HEK293 (cell line): ENCODE measurements at regions not wholly inside any gene's neighbourhood (a gene's known extent, or its start where the extent isn't known, plus 50 kb on each side); places are given as distances from the start of the nearest gene placed in this dataset.

ENCODE experiments used
- CTCF ChIA-PET: fragments of 350-600 bp; formaldehyde crosslinking; extraction: SDS; loops from one replicate; lab custom pipeline; 2021; ENCODE audit warnings: antibody characterized with exemption; lab: Yijun Ruan, JAX
- POLR2A ChIA-PET: fragments of 300-600 bp; formaldehyde crosslinking; extraction: SDS; loops from one replicate; lab custom pipeline; 2020; ENCODE audit warnings: antibody characterized with exemption, inconsistent platforms; lab: Yijun Ruan, JAX
- H3K27ac ChIP-seq: fragments of 200-500 bp; sonication (Bioruptor generic); 2 replicates; pipeline ENCODE4 v1.5.1; 2014; ENCODE audit warnings: low read depth, low read length, control low read depth, inconsistent platforms; ENCODE audit errors: extremely low read depth
- H3K36me3 ChIP-seq, 2 experiments: fragments of 200-500 bp in 1 of 2; sonication (Bioruptor generic) in 1 of 2; 1 replicate in 1 of 2; 2 replicates in 1 of 2; pipeline ENCODE4 v1.5.1; 2014 to 2017; ENCODE audit warnings: inconsistent platforms in 2 of 2, low read length in 2 of 2; ENCODE audit not compliant: control insufficient read depth in 2 of 2, insufficient read depth in 1 of 2
- H3K4me1 ChIP-seq: fragments of 200-500 bp; sonication (Bioruptor generic); 2 replicates; pipeline ENCODE4 v1.5.1; 2014; ENCODE audit warnings: mild to moderate bottlenecking, low read length, inconsistent platforms; ENCODE audit not compliant: control insufficient read depth, insufficient read depth
- H3K4me3 ChIP-seq: 2 replicates; pipeline ENCODE4 v1.5.1; 2011; ENCODE audit warnings: low read depth, mild to moderate bottlenecking, control low read depth, low read length, moderate library complexity
- H3K9me3 ChIP-seq: fragments of 200-500 bp; sonication (Bioruptor generic); 2 replicates; pipeline ENCODE4 v1.5.1; 2014; ENCODE audit warnings: low read depth, low read length, inconsistent platforms; ENCODE audit not compliant: control insufficient read depth, insufficient read depth
- BCL11B ChIP-seq: fragments of 450-650 bp; formaldehyde crosslinking; IDR thresholded peaks from 2 replicates; pipeline ENCODE4 v1.5.1; 2016; ENCODE audit warnings: low read depth, missing biosample characterization, missing genetic modification characterization
- GLIS2 ChIP-seq: fragments of 450-650 bp; formaldehyde crosslinking; IDR thresholded peaks from 2 replicates; pipeline ENCODE4 v1.5.1; 2016; ENCODE audit warnings: missing biosample characterization, missing genetic modification characterization
- HOXC10 ChIP-seq: sonication (generic); formaldehyde crosslinking; IDR thresholded peaks from 2 replicates; pipeline ENCODE4 v1.8.1; 2023; ENCODE audit warnings: mild to moderate bottlenecking, missing genetic modification reagents
- SETDB1 ChIP-seq: IDR thresholded peaks from one replicate; pipeline ENCODE4 v1.6.1; 2017; ENCODE audit warnings: mild to moderate bottlenecking, low read length, moderate library complexity, mixed read lengths; ENCODE audit not compliant: insufficient read length
- TRIM28 ChIP-seq: IDR thresholded peaks from 2 replicates; pipeline ENCODE4 v1.6.1; 2011; ENCODE audit warnings: low read length, control low read depth, borderline replicate concordance
- ZBTB17 ChIP-seq: fragments of 450-650 bp; formaldehyde crosslinking; IDR thresholded peaks from 2 replicates; pipeline ENCODE4 v1.5.1; 2016; ENCODE audit warnings: missing biosample characterization, missing genetic modification characterization
- ZNF10 ChIP-seq: fragments of 450-650 bp; formaldehyde crosslinking; IDR thresholded peaks from 2 replicates; pipeline ENCODE4 v1.5.1; 2017; ENCODE audit warnings: missing biosample characterization, missing genetic modification characterization
- ZNF148 ChIP-seq: fragments of 450-650 bp; formaldehyde crosslinking; IDR thresholded peaks from 2 replicates; pipeline ENCODE4 v1.5.0; 2017; ENCODE audit warnings: missing biosample characterization, missing genetic modification characterization, borderline replicate concordance
- ZNF529 ChIP-seq: fragments of 450-650 bp; formaldehyde crosslinking; IDR thresholded peaks from 2 replicates; pipeline ENCODE4 v1.5.1; 2017; ENCODE audit warnings: missing genetic modification characterization, missing biosample characterization; ENCODE audit not compliant: insufficient replicate concordance
- ZNF544 ChIP-seq: fragments of 450-650 bp; formaldehyde crosslinking; IDR thresholded peaks from 2 replicates; pipeline ENCODE4 v1.5.0; 2017; ENCODE audit warnings: missing biosample characterization, missing genetic modification characterization
- ZNF76 ChIP-seq: fragments of 450-650 bp; formaldehyde crosslinking; IDR thresholded peaks from 2 replicates; pipeline ENCODE4; 2016; ENCODE audit warnings: low read depth, missing biosample characterization, missing genetic modification characterization, borderline replicate concordance
- ZNF792 ChIP-seq: fragments of 450-650 bp; formaldehyde crosslinking; IDR thresholded peaks from 2 replicates; pipeline ENCODE4 v1.5.1; 2016; ENCODE audit warnings: missing biosample characterization, missing genetic modification characterization
- TF ChIP-seq, protein P1 (sequence below): fragments of 450-650 bp; formaldehyde crosslinking; IDR thresholded peaks from 2 replicates; pipeline ENCODE4 v1.5.1; 2016; ENCODE audit warnings: missing biosample characterization, missing genetic modification characterization
- TF ChIP-seq, protein P2 (sequence below): fragments of 450-650 bp; formaldehyde crosslinking; conservative IDR thresholded peaks from 2 replicates; pipeline ENCODE4 v1.5.1; 2016; ENCODE audit warnings: low read depth, missing biosample characterization, missing genetic modification characterization
- TF ChIP-seq, protein P3 (sequence below): fragments of 450-650 bp; formaldehyde crosslinking; IDR thresholded peaks from 2 replicates; pipeline ENCODE4 v1.5.1; 2017; ENCODE audit warnings: missing biosample characterization, mild to moderate bottlenecking, missing genetic modification characterization, moderate library complexity
- TF ChIP-seq, protein P4 (sequence below): fragments of 450-650 bp; IDR thresholded peaks from 2 replicates; pipeline ENCODE4 v1.5.1; 2018; ENCODE audit warnings: missing biosample characterization, mild to moderate bottlenecking, missing genetic modification characterization
- TF ChIP-seq, protein P5 (sequence below): fragments of 450-650 bp; formaldehyde crosslinking; IDR thresholded peaks from 2 replicates; pipeline ENCODE4 v1.5.1; 2016; ENCODE audit warnings: missing biosample characterization, missing genetic modification characterization

GRCh38 chr10:43970018-43970698, 321.5 kb upstream of the ZNF32 start:
- POLR2A ChIA-PET, result no interaction called here
- CTCF ChIA-PET, result no interaction called here

DNA sequence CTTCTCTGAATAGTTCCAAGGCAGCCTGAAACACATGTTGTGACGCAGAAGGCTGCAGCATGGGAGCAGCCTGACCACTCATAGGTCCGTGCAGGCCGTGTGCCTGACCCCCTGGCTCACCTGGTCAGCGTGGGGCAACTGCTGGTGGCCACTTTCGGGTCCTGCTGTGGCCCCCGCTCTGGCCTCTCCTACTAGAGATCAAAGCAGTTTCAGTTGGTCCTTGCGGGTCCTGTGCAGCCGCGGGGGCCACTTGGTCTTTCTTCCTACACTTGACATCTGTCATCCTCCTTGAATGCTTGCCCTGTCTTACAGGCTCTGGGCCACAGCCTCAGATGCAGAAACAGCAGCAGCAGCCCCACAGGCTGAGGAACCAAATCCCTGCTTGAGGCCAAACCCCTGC, 320.8 kb upstream of the ZNF32 start:
- Histone ChIP-seq H3K9me3 (no peaks in the 10 kb centered on the region), H3K4me1 (0 out of 2 replicates have a peak, but pooled peaks cover 5% of the 10 kb centered on the region), H3K36me3 (no peaks in the 10 kb centered on the region), H3K27ac (no peak overlapping the region), H3K4me3 (no peak overlapping the region)
- ChIA-PET POLR2A (no interaction called here), CTCF (no interaction called here)
- TF ChIP-seq GLIS2 (no peak), SETDB1 (no peak), HOXC10 (CRISPR knock-in tag) (no peak), ZNF544 (tag by site-specific recombination) (no peak), ZNF148 (tag by site-specific recombination) (no peak), BCL11B (tag by site-specific recombination) (no peak), ZNF529 (tag by site-specific recombination) (no peak)
- TF ChIP-seq, protein P1, sequence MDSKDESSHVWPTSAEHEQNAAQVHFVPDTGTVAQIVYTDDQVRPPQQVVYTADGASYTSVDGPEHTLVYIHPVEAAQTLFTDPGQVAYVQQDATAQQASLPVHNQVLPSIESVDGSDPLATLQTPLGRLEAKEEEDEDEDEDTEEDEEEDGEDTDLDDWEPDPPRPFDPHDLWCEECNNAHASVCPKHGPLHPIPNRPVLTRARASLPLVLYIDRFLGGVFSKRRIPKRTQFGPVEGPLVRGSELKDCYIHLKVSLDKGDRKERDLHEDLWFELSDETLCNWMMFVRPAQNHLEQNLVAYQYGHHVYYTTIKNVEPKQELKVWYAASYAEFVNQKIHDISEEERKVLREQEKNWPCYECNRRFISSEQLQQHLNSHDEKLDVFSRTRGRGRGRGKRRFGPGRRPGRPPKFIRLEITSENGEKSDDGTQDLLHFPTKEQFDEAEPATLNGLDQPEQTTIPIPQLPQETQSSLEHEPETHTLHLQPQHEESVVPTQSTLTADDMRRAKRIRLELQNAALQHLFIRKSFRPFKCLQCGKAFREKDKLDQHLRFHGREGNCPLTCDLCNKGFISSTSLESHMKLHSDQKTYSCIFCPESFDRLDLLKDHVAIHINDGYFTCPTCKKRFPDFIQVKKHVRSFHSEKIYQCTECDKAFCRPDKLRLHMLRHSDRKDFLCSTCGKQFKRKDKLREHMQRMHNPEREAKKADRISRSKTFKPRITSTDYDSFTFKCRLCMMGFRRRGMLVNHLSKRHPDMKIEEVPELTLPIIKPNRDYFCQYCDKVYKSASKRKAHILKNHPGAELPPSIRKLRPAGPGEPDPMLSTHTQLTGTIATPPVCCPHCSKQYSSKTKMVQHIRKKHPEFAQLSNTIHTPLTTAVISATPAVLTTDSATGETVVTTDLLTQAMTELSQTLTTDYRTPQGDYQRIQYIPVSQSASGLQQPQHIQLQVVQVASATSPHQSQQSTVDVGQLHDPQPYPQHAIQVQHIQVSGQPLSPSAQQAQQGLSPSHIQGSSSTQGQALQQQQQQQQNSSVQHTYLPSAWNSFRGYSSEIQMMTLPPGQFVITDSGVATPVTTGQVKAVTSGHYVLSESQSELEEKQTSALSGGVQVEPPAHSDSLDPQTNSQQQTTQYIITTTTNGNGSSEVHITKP, result no peak
- TF ChIP-seq, protein P2, sequence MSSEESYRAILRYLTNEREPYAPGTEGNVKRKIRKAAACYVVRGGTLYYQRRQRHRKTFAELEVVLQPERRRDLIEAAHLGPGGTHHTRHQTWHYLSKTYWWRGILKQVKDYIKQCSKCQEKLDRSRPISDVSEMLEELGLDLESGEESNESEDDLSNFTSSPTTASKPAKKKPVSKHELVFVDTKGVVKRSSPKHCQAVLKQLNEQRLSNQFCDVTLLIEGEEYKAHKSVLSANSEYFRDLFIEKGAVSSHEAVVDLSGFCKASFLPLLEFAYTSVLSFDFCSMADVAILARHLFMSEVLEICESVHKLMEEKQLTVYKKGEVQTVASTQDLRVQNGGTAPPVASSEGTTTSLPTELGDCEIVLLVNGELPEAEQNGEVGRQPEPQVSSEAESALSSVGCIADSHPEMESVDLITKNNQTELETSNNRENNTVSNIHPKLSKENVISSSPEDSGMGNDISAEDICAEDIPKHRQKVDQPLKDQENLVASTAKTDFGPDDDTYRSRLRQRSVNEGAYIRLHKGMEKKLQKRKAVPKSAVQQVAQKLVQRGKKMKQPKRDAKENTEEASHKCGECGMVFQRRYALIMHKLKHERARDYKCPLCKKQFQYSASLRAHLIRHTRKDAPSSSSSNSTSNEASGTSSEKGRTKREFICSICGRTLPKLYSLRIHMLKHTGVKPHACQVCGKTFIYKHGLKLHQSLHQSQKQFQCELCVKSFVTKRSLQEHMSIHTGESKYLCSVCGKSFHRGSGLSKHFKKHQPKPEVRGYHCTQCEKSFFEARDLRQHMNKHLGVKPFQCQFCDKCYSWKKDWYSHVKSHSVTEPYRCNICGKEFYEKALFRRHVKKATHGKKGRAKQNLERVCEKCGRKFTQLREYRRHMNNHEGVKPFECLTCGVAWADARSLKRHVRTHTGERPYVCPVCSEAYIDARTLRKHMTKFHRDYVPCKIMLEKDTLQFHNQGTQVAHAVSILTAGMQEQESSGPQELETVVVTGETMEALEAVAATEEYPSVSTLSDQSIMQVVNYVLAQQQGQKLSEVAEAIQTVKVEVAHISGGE, result no peak
- TF ChIP-seq, protein P3, sequence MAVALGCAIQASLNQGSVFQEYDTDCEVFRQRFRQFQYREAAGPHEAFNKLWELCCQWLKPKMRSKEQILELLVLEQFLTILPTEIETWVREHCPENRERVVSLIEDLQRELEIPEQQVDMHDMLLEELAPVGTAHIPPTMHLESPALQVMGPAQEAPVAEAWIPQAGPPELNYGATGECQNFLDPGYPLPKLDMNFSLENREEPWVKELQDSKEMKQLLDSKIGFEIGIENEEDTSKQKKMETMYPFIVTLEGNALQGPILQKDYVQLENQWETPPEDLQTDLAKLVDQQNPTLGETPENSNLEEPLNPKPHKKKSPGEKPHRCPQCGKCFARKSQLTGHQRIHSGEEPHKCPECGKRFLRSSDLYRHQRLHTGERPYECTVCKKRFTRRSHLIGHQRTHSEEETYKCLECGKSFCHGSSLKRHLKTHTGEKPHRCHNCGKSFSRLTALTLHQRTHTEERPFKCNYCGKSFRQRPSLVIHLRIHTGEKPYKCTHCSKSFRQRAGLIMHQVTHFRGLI (tag by site-specific recombination), result no peak
- TF ChIP-seq, protein P4, sequence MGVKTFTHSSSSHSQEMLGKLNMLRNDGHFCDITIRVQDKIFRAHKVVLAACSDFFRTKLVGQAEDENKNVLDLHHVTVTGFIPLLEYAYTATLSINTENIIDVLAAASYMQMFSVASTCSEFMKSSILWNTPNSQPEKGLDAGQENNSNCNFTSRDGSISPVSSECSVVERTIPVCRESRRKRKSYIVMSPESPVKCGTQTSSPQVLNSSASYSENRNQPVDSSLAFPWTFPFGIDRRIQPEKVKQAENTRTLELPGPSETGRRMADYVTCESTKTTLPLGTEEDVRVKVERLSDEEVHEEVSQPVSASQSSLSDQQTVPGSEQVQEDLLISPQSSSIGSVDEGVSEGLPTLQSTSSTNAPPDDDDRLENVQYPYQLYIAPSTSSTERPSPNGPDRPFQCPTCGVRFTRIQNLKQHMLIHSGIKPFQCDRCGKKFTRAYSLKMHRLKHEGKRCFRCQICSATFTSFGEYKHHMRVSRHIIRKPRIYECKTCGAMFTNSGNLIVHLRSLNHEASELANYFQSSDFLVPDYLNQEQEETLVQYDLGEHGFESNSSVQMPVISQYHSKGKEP (tag by site-specific recombination), result no peak

More at GRCh38 chr10:43970018-43970698, 321.5 kb upstream of the ZNF32 start:
- Histone ChIP-seq H3K36me3 (no peaks in the 10 kb centered on the region), H3K27ac (no peak overlapping the region), H3K9me3 (no peaks in the 10 kb centered on the region), H3K4me3 (no peak overlapping the region), H3K4me1 (0 out of 2 replicates have a peak, but pooled peaks cover 4% of the 10 kb centered on the region)
- no peak for TF ChIP-seq ZBTB17 (tag by site-specific recombination)
- TF ChIP-seq, protein P5, sequence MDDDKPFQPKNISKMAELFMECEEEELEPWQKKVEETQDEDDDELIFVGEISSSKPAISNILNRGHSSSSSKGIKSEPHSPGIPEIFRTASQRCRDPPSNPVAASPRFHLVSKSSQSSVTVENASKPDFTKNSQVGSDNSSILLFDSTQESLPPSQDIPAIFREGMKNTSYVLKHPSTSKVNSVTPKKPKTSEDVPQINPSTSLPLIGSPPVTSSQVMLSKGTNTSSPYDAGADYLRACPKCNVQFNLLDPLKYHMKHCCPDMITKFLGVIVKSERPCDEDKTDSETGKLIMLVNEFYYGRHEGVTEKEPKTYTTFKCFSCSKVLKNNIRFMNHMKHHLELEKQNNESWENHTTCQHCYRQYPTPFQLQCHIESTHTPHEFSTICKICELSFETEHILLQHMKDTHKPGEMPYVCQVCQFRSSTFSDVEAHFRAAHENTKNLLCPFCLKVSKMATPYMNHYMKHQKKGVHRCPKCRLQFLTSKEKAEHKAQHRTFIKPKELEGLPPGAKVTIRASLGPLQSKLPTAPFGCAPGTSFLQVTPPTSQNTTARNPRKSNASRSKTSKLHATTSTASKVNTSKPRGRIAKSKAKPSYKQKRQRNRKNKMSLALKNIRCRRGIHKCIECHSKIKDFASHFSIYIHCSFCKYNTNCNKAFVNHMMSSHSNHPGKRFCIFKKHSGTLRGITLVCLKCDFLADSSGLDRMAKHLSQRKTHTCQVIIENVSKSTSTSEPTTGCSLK (tag by site-specific recombination), result no peak
- no peak for TF ChIP-seq ZNF792 (tag by site-specific recombination)
- TF ChIP-seq TRIM28, result no peak
- no peak for TF ChIP-seq ZNF10
- no peak for TF ChIP-seq ZNF76 (tag by site-specific recombination)
